Body of pancreas (tissue), 4 donors: ENCODE measurements at regions not wholly inside any gene's neighbourhood (a gene's known extent, or its start where the extent isn't known, plus 50 kb on each side); places are given as distances from the start of the nearest gene placed in this dataset.

Source experiments
- ATAC-seq: fragments of 150-250 bp; one replicate; pipeline ENCODE4 v1.9.1; 2016
- DNase-seq, 4 donors: peaks; one replicate each; pipeline ENCODE4 v3.0.0-alpha.2; 2019
- H3K27ac ChIP-seq, 4 donors: fragments of 200-600 bp; sonication (generic); 1 replicate in 3 of 4; 2 replicates in 1 of 4; pipeline versions ENCODE4 v1.5.1 to v1.6.1; 2016 to 2019; ENCODE audit warnings: mild to moderate bottlenecking in 1 of 4, mixed read lengths in 1 of 4, moderate library complexity in 1 of 4
- H3K27me3 ChIP-seq, 2 donors: fragments of 200-600 bp; sonication (generic); one replicate each; pipeline ENCODE4 v1.6.0; 2016; ENCODE audit warnings: mild to moderate bottlenecking in 1 of 2
- H3K36me3 ChIP-seq, 2 donors: fragments of 200-600 bp; sonication (generic); replicated peaks in 1 of 2; 2 replicates each; pipeline ENCODE4 v1.5.1; 2016; ENCODE audit warnings: low read depth in 2 of 2; ENCODE audit not compliant: insufficient read depth in 1 of 2
- H3K4me1 ChIP-seq: fragments of 200-600 bp; sonication (generic); one replicate; pipeline ENCODE4 v1.6.0; 2016
- H3K4me3 ChIP-seq, 2 donors: fragments of 200-600 bp; sonication (generic); 1 replicate in 1 of 2; 2 replicates in 1 of 2; pipeline ENCODE4 v1.5.1; 2016 to 2019
- H3K9me3 ChIP-seq, 3 donors: fragments of 200-600 bp; sonication (generic); 1 replicate in 2 of 3; 2 replicates in 1 of 3; pipeline ENCODE4 v1.5.1; 2016
- POLR2A ChIP-seq, 3 donors: fragments of 450-650 bp; IDR thresholded peaks; one replicate each; pipeline ENCODE4 v1.6.1; 2016; ENCODE audit warnings: antibody characterized with exemption in 3 of 3, mild to moderate bottlenecking in 2 of 3
- WGBS, 2 donors: methylation state at CpG; one replicate each; pipeline ENCODE4 v1.1.5; 2017; 5-methylcytosine and 5-hydroxymethylcytosine counted together
- intact Hi-C: fragments of 100-400 bp; cut with DNase I; formaldehyde crosslinking; loops from one replicate; pipeline ENCODE4 v1.15.1; 2023
- TF ChIP-seq, protein P1 (sequence below), 7 experiments: fragments of 450-650 bp in 4 of 7; fragments of 200-600 bp in 3 of 7; sonication (generic) in 3 of 7; IDR thresholded peaks; one replicate each; pipeline ENCODE4 v1.5.1; 2016 to 2019; ENCODE audit warnings: antibody characterized with exemption in 7 of 7

DNA sequence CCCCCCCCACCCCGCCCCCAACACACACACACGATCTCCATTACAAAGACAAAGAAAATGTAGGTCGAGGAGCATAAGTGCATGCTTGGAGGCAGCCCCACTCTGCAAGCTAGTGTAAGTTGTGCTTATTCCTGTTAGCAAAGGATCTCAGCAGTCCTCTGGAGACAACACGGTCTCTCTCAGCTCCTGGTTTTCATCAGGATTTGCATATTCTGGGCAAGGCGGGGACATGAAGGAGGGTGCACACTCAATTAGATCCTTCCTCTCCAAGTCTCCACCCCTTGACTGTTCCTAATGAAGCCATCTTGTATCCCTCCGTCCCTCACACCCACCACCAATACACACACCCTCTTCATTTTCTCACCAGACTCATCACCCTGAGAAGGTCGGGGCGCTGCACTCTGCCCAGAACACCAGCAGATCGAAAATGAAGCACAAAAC lies 63.8 kb downstream of the MRPL46 start:
- Histone ChIP-seq H3K27ac (no peak overlapping the region), H3K9me3 (no peaks in the 10 kb centered on the region), H3K27me3 (peaks cover 0 to 4% of the 10 kb centered on the region in 2 donors), H3K4me3 (no peak overlapping the region), H3K36me3 (no peaks in the 10 kb centered on the region), H3K4me1 (no peaks in the 10 kb centered on the region)
- WGBS, 2 donors: 32 to 39% methylated on average over 9 of the region's 9 CpGs
- TF ChIP-seq, protein P1, sequence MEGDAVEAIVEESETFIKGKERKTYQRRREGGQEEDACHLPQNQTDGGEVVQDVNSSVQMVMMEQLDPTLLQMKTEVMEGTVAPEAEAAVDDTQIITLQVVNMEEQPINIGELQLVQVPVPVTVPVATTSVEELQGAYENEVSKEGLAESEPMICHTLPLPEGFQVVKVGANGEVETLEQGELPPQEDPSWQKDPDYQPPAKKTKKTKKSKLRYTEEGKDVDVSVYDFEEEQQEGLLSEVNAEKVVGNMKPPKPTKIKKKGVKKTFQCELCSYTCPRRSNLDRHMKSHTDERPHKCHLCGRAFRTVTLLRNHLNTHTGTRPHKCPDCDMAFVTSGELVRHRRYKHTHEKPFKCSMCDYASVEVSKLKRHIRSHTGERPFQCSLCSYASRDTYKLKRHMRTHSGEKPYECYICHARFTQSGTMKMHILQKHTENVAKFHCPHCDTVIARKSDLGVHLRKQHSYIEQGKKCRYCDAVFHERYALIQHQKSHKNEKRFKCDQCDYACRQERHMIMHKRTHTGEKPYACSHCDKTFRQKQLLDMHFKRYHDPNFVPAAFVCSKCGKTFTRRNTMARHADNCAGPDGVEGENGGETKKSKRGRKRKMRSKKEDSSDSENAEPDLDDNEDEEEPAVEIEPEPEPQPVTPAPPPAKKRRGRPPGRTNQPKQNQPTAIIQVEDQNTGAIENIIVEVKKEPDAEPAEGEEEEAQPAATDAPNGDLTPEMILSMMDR (IDR thresholded peaks at IDR 0.05): no peak
- TF ChIP-seq POLR2A (IDR thresholded peaks at IDR 0.05): no peak
- no peak for DNase-seq
- intact Hi-C loops: no loop called here
- no peak for ATAC-seq

DNA sequence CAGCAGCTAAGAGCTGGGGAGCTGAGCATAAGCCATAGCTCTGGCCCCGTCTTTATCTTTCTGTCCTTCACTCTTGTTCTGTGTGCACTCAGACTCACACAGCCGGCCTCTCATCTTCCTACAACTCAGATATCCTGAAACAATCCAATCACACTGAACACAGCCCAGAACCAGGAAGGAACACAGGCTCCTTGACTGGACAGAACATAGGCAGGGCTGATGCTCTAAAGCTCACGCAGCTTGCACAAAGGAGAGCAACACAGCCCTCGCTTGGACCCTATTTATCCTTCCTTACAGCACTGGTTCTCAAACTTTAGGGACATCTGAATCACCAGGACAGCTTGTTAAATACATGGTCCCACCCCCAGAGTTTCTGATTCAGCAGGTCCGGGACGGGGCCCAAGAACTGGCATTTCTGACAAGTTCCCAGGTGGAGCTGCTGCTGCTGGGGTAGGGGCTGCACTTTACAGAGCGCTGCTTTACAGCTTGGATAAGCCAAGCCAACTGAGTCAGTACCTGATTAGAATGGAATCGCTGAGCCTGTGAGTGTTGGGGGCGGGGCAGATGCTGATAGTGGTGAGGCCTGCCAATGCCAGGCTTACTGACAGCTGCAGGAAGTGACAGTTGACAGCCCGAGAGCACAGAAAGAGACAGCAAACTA lies 65.1 kb downstream of the MRPL46 start:
- Histone ChIP-seq H3K9me3 (no peaks in the 10 kb centered on the region), H3K4me3 (no peak overlapping the region), H3K4me1 (no peaks in the 10 kb centered on the region), H3K36me3 (no peaks in the 10 kb centered on the region), H3K27ac (no peak overlapping the region), H3K27me3 (peaks cover 0 to 4% of the 10 kb centered on the region in 2 donors)
- 34 to 41% methylated on average over 10 of the region's 10 CpGs for WGBS, 2 donors
- ATAC-seq (no peak), DNase-seq (no peak)
- no peak for TF ChIP-seq POLR2A (IDR thresholded peaks at IDR 0.05)
- TF ChIP-seq, protein P1 (IDR thresholded peaks at IDR 0.05): no peak
- intact Hi-C loops: no loop called here

DNA sequence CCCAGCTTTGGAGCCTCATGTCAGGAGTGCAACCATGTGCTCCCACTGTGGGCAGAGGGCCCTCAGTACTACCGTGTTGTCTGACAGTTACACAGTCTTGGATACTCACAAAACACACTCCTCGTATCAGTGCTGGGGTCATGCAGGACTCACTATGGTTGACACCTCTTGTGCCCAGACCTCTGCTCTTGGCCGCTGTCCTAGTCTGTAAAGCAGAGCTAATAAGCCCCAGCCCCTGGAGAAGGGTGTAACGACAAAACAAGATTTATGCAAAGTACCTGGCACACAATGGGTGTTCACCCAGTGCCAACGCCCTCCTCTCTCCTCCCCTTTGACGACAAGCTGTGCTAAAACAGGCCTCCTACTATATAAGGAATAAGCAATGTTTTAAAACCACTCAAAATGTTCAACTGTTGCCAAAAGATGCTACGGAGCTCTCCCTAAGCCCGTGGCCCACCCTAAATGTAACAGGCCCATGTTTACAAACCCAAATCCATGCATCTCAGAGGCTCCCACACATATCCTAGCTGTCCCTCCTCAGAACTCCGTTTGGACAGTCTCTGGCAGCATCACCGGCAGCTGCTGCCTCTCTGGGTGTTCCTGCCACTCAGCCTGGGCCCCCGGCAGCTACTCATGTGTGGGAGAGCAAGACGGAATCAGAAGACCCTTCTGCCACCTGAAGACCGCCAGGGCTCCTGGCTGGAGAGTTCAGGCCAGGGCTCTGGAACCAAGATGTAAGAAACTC lies 65.8 kb downstream of the MRPL46 start:
- no peak for ATAC-seq
- TF ChIP-seq POLR2A (IDR thresholded peaks at IDR 0.05): no peak
- TF ChIP-seq, protein P1 (IDR thresholded peaks at IDR 0.05): no peak
- no peak overlapping the region for H3K27ac ChIP-seq
- DNase-seq: no peak
- 48 to 56% methylated on average over 12 to 13 of the region's 13 CpGs for WGBS, 2 donors
- H3K4me1 ChIP-seq: no peaks in the 10 kb centered on the region
- no peaks in the 10 kb centered on the region for H3K9me3 ChIP-seq
- no peaks in the 10 kb centered on the region for H3K36me3 ChIP-seq
- H3K27me3 ChIP-seq: peaks cover 0 to 4% of the 10 kb centered on the region in 2 donors
- H3K4me3 ChIP-seq: no peak overlapping the region
- intact Hi-C loops: no loop called here

DNA sequence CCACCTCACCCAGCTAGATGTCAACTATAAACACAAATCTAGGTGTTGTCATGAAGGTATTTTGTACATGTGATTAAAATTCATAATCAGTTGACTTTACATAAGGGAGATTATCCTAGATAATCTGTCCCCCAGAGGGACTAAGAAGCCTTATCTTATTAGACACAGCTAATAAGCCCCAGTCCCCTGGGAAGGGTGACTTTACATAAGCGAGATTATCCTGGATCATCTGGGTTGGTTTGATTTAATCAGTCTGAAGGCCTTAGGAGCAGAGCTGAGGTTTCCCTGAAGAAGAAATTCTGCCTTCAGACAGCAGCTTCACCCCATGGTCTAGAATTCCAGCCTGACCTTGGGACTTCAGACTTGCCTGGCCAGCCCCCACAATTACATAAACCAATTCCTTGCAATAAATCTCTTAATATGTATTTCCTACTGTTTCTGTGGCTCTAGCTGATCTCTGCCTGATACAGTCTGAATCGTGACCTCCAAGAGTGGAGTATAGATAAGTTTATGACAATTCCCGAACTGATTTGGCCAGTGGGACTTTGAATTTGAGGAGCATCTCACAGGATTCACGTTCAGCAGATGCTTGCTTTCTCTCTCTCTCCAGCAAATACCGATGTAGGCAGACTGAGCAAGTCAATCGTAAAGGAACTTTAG lies 66.5 kb downstream of the MRPL46 start:
- WGBS, 2 donors: 48 to 52% methylated on average over 5 to 6 of the region's 6 CpGs
- H3K36me3 ChIP-seq: no peaks in the 10 kb centered on the region
- no peak overlapping the region for H3K4me3 ChIP-seq
- H3K4me1 ChIP-seq: no peaks in the 10 kb centered on the region
- H3K27me3 ChIP-seq: peaks cover 0 to 4% of the 10 kb centered on the region in 2 donors
- intact Hi-C loops: no loop called here
- H3K27ac ChIP-seq: no peak overlapping the region
- DNase-seq (no peak), ATAC-seq (no peak)
- no peak for TF ChIP-seq POLR2A (IDR thresholded peaks at IDR 0.05)
- TF ChIP-seq, protein P1 (IDR thresholded peaks at IDR 0.05): no peak
- no peaks in the 10 kb centered on the region for H3K9me3 ChIP-seq
